H1 (cell line): ENCODE measurements at regions not wholly inside any gene's neighbourhood (a gene's known extent, or its start where the extent isn't known, plus 50 kb on each side); places are given as distances from the start of the nearest gene placed in this dataset.

Source experiments
- E2F6 ChIP-seq: IDR thresholded peaks from 2 replicates; pipeline ENCODE4 v1.6.1; 2012; ENCODE audit warnings: inconsistent platforms
- FOSL1 ChIP-seq: IDR thresholded peaks from 2 replicates; pipeline ENCODE4 v1.6.1; 2011; ENCODE audit warnings: mild to moderate bottlenecking, low read depth, low read length, moderate library complexity; ENCODE audit not compliant: insufficient read depth
- TAF7 ChIP-seq: optimal IDR thresholded peaks from 2 replicates; pipeline ENCODE3; 2011; ENCODE audit warnings: low read depth, mild to moderate bottlenecking, inconsistent platforms, low read length, moderate library complexity, borderline replicate concordance
- ZNF274 ChIP-seq: IDR thresholded peaks from 2 replicates; pipeline ENCODE4 v1.7.0; 2012; ENCODE audit warnings: low read length, borderline replicate concordance; ENCODE audit errors: extremely low read depth

GRCh38 chr17:33481652-33482051, 188.6 kb upstream of the ASIC2 start (continued):
- TF ChIP-seq E2F6 (no peak), ZNF274 (no peak), TAF7 (no peak), FOSL1 (no peak)
